ENCODE measurements at regions not wholly inside any gene's neighbourhood (a gene's known extent, or its start where the extent isn't known, plus 50 kb on each side); places are given as distances from the start of the nearest gene placed in this dataset.

DNA sequence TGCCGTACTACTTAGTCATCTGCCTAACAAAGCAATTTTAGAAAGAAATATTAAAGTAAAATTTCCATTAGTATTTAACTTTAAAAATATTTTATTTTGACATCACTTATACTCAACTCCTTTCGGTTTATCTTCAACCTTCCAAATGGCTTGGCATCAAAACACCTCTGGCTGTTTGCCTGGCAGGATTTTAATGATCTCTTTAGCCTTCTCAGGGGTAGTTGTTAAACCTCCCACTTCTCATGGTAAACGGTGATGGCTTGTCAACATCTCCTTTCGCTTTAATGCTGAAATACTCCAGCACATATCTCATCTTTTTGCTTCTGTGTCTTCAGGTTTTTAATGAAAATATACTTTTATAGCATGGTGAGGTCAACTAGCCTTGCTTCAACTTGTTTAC is 747.1 kb downstream of the CETN3 start:
- no peak overlapping the region for H4K8ac ChIP-seq (ENCODE audit: extremely low read depth, insufficient read depth, low read length)
- CTCF ChIA-PET (ENCODE audit: partially characterized antibody): no interaction called here

More for the DNA sequence above, 747.1 kb downstream of the CETN3 start:
- Histone ChIP-seq H3K9me3 (ENCODE audit: insufficient read depth in 2 of 2, low read depth in 1 of 2, low read length in 1 of 2) (peaks cover 0 to 5% of the 10 kb centered on the region in 2 experiments; a peak in 2 of 4 replicates), H4K91ac (replicated peaks; ENCODE audit: insufficient read length, low read length) (no peak overlapping the region), H3K4me1 (replicated peaks in 1 of 4; ENCODE audit: control insufficient read depth in 3 of 4, insufficient read depth in 4 of 4, low read length in 3 of 4) (no peaks in the 10 kb centered on the region), H3K4ac (replicated peaks; ENCODE audit: insufficient read length, low read depth, low read length) (no peak overlapping the region), H3K27ac (ENCODE audit: low read depth, low read length) (no peak overlapping the region), H2BK20ac (ENCODE audit: low read length) (no peak overlapping the region), H3K4me2 (ENCODE audit: insufficient read depth in 1 of 2, low read depth in 2 of 2, low read length in 2 of 2) (no peak overlapping the region), H2BK15ac (ENCODE audit: low read length) (no peak overlapping the region), H2AK5ac (ENCODE audit: low read depth, low read length) (no peak overlapping the region), H4K5ac (ENCODE audit: insufficient read length, low read depth, low read length) (no peak overlapping the region), H3K79me1 (ENCODE audit: low read depth, low read length) (no peaks in the 10 kb centered on the region), H4K20me1 (replicated peaks in 1 of 2; ENCODE audit: control insufficient read depth in 1 of 2, insufficient read depth in 2 of 2, low read length in 2 of 2) (no peaks in the 10 kb centered on the region), H3K79me2 (ENCODE audit: control insufficient read depth in 1 of 2, insufficient read depth in 2 of 2, low read length in 2 of 2) (no peaks in the 10 kb centered on the region), H2BK12ac (ENCODE audit: low read depth, low read length) (no peak overlapping the region), H3K23ac (ENCODE audit: insufficient read length) (no peak overlapping the region), H3K4me3 (ENCODE audit: extremely low read depth in 1 of 4, insufficient read depth in 2 of 4, low read depth in 3 of 4, low read length in 4 of 4) (no peak overlapping the region), H2AFZ (ENCODE audit: low read length) (no peak overlapping the region), H2BK120ac (replicated peaks; ENCODE audit: low read depth, low read length) (no peak overlapping the region), H3K36me3 (ENCODE audit: control insufficient read depth in 2 of 4, insufficient read depth in 4 of 4, low read length in 3 of 4) (no peaks in the 10 kb centered on the region), H3K9ac (replicated peaks in 1 of 4; ENCODE audit: extremely low read depth in 1 of 4, low read depth in 3 of 4, low read length in 3 of 4) (no peak overlapping the region), H3K23me2 (ENCODE audit: low read depth, low read length) (no peaks in the 10 kb centered on the region; the same call in 1 of the 2 replicates), H3K18ac (ENCODE audit: extremely low read depth, low read length) (no peak overlapping the region), H3K27me3 (replicated peaks in 1 of 4; ENCODE audit: control insufficient read depth in 3 of 4, extremely low read depth in 1 of 4, insufficient read depth in 3 of 4, low read length in 3 of 4) (no peaks in the 10 kb centered on the region), H3K56ac (replicated peaks; ENCODE audit: insufficient read length, low read depth, low read length) (no peak overlapping the region), H2BK5ac (ENCODE audit: low read depth, low read length) (no peak overlapping the region), H3K14ac (ENCODE audit: insufficient read length) (no peak overlapping the region)
- TF ChIP-seq SUZ12 (IDR thresholded peaks at IDR 0.05; ENCODE audit: low read length): no peak
- TF ChIP-seq SIRT6 (IDR thresholded peaks at IDR 0.05; ENCODE audit: low read length): no peak
- TF ChIP-seq POLR2A (IDR thresholded peaks at IDR 0.05; ENCODE audit: control extremely low read depth in 1 of 2, low read depth in 2 of 2, low read length in 2 of 2): no peak
- no peak for TF ChIP-seq POU5F1 (IDR thresholded peaks at IDR 0.05; ENCODE audit: low read depth, low read length)
- no peak for TF ChIP-seq EP300 (IDR thresholded peaks at IDR 0.05; ENCODE audit: borderline replicate concordance in 1 of 2, low read depth in 2 of 2, low read length in 2 of 2)
- no peak for TF ChIP-seq SP1 (IDR thresholded peaks at IDR 0.05; ENCODE audit: low read depth, low read length)
- no peak for TF ChIP-seq TCF12 (IDR thresholded peaks at IDR 0.05; ENCODE audit: low read depth, low read length)
- TF ChIP-seq TEAD4 (IDR thresholded peaks at IDR 0.05; ENCODE audit: low read depth, low read length): no peak
- no peak for TF ChIP-seq HDAC6 (IDR thresholded peaks at IDR 0.05; ENCODE audit: low read depth, low read length)
- TF ChIP-seq PHF8 (conservative IDR thresholded peaks at IDR 0.05; ENCODE audit: low read depth, low read length): no peak
- no peak for TF ChIP-seq ZNF274 (IDR thresholded peaks at IDR 0.05; ENCODE audit: borderline replicate concordance, extremely low read depth, low read length)
- POLR2A ChIA-PET (ENCODE audit: partially characterized antibody): no interaction called here
- FAIRE-seq (no peak), DNase-seq (ENCODE audit: low read depth in 1 of 2, low spot score in 2 of 2) (no peak)
- 89% methylated on average over 4 of the region's 4 CpGs; no CpG with 5 or more reads in 1 of the 2 experiments for WGBS, 2 experiments (ENCODE audit: extremely low coverage in 1 of 2, insufficient coverage in 1 of 2, insufficient read length in 1 of 2, insufficient replicate concordance in 2 of 2, low coverage in 1 of 2, low lambda C conversion rate in 2 of 2, missing lambda C conversion rate in 1 of 2)
